Transverse colon (tissue), 3 donors: ENCODE measurements at regions not wholly inside any gene's neighbourhood (a gene's known extent, or its start where the extent isn't known, plus 50 kb on each side); places are given as distances from the start of the nearest gene placed in this dataset.
A peak's percentile ranks its signal among the peaks of the same experiment; 100 is the strongest.

ENCODE experiments used
- CTCF ChIP-seq, 5 experiments: fragments of 200-600 bp in 3 of 5; fragments of 450-650 bp in 2 of 5; sonication (generic) in 3 of 5; IDR thresholded peaks; 1 replicate in 2 of 5; 2 replicates in 3 of 5; pipeline ENCODE4 v1.5.1; 2016 to 2017; ENCODE audit warnings: antibody characterized with exemption in 5 of 5, inconsistent platforms in 3 of 5, mild to moderate bottlenecking in 2 of 5, moderate library complexity in 1 of 5
- EP300 ChIP-seq: sonication (generic); formaldehyde crosslinking; IDR thresholded peaks from one replicate; pipeline ENCODE4 v1.6.1; 2017; ENCODE audit warnings: antibody characterized with exemption, low read depth
- POLR2A ChIP-seq: fragments of 450-650 bp; IDR thresholded peaks from one replicate; pipeline ENCODE4 v1.6.1; 2016; ENCODE audit warnings: antibody characterized with exemption, mild to moderate bottlenecking, moderate library complexity

DNA sequence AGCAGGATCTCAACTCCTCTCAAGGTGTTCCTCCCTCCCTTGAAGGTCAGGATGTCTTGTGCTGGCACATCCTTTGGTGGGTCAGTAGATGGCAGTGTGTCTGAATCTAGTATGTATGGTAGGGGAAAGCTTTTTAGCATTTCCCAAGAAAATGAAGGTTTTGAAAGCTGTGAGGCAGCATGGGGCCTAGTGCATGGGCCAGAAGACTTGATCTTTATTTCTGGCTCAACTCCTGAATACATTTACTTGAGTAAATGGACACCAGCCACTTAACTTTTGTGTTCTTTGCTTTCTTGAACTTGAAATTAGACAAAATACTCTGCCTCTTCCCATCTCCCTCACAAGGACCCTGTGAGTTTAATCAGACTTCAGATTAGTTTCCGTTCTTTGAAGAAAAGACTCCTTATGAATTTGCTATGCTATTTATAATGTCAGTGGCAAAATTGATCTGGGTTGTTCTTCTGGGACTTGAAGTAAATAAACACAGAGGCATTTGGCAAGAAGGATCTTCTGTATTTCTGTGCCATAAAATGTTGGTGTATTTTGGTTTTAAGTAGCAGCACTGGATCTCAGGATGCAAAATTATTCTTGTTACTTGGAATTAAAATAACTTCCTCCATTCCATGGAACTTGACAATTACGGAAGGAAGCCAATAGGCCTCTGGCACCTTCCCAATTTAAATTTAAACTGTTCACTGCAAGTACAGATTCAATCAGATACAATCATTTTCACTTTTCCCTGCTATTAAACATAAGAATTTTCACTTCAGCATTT lies 288.8 kb downstream of the CASP12 start:
- TF ChIP-seq POLR2A = no peak
- TF ChIP-seq CTCF (IDR thresholded peaks at IDR 0.05) = peak in 4 of 5 experiments; percentile 45 to 53 (median 48)
- TF ChIP-seq EP300 = no peak
